PC-3 (cell line): ENCODE measurements at regions not wholly inside any gene's neighbourhood (a gene's known extent, or its start where the extent isn't known, plus 50 kb on each side); places are given as distances from the start of the nearest gene placed in this dataset.

Experiments used
- ATAC-seq: fragments of 200-7000 bp; cut with Tn5 transposase; 2 replicates; pipeline ENCODE4 v1.9.1; 2020; ENCODE audit warnings: mild to moderate bottlenecking, moderate library complexity
- BruUV-seq: library from RNA; stranded (reverse); fragments of 400-500 nt; replicated peaks from 2 replicates; lab custom pipeline; 2021; lab: Mats Ljungman, UMichigan
- CTCF ChIA-PET: fragments of 300-600 bp; sonication (Branson Sonifier 250); formaldehyde crosslinking; loops from one replicate; lab custom pipeline; 2022; ENCODE audit warnings: antibody characterized with exemption; lab: Charles Lee
- POLR2A ChIA-PET: fragments of 300-600 bp; sonication (Branson Sonifier 250); formaldehyde crosslinking; loops from one replicate; lab custom pipeline; 2022; ENCODE audit warnings: antibody characterized with exemption; ENCODE audit not compliant: unreplicated experiment; lab: Charles Lee
- DNase-seq: peaks from one replicate; pipeline ENCODE4 v3.0.0-alpha.2; 2015
- H2AFZ ChIP-seq: fragments of 300-600 bp; sonication (generic); 2 replicates; pipeline ENCODE4 v1.6.0; 2016; ENCODE audit warnings: antibody characterized with exemption, low read length
- H3F3A ChIP-seq: fragments of 300-600 bp; sonication (generic); one replicate; pipeline ENCODE4 v1.6.0; 2017; ENCODE audit warnings: antibody characterized with exemption, low read length, control low read depth, mild to moderate bottlenecking; ENCODE audit not compliant: unreplicated experiment
- H3K27ac ChIP-seq: fragments of 300-600 bp; sonication (generic); 2 replicates; pipeline ENCODE4 v1.5.1; 2016; ENCODE audit warnings: mild to moderate bottlenecking, low read length
- H3K27me3 ChIP-seq: fragments of 300-600 bp; sonication (generic); 2 replicates; pipeline ENCODE4 v1.6.1; 2016; ENCODE audit warnings: low read length, mixed read lengths
- H3K36me3 ChIP-seq: fragments of 300-600 bp; sonication (generic); 2 replicates; pipeline ENCODE4 v1.6.1; 2016; ENCODE audit warnings: low read depth, mixed run types, low read length, mixed read lengths
- H3K4me1 ChIP-seq: fragments of 300-600 bp; sonication (generic); 2 replicates; pipeline ENCODE4 v1.5.1; 2016; ENCODE audit warnings: low read length; ENCODE audit not compliant: insufficient read depth
- H3K4me2 ChIP-seq: fragments of 300-600 bp; sonication (generic); 2 replicates; pipeline ENCODE4 v1.6.0; 2016; ENCODE audit warnings: low read length
- H3K4me3 ChIP-seq: fragments of 300-600 bp; sonication (generic); 2 replicates; pipeline ENCODE4 v1.5.1; 2016; ENCODE audit warnings: mild to moderate bottlenecking, low read length, mixed read lengths
- H3K79me2 ChIP-seq: fragments of 300-600 bp; sonication (generic); 2 replicates; pipeline ENCODE4 v1.6.1; 2017; ENCODE audit warnings: low read length, mixed read lengths
- H3K9ac ChIP-seq: fragments of 300-600 bp; sonication (generic); 2 replicates; pipeline ENCODE4 v1.6.0; 2016; ENCODE audit warnings: mild to moderate bottlenecking, low read length
- H3K9me2 ChIP-seq: fragments of 300-600 bp; sonication (generic); replicated peaks from 2 replicates; pipeline ENCODE4 v1.6.1; 2016; ENCODE audit warnings: mixed run types, low read length, mixed read lengths
- H3K9me3 ChIP-seq: fragments of 300-600 bp; sonication (generic); 2 replicates; pipeline ENCODE4 v1.6.1; 2016; ENCODE audit warnings: low read length, mixed read lengths
- H4K20me1 ChIP-seq: fragments of 300-600 bp; sonication (generic); 2 replicates; pipeline ENCODE4 v1.6.1; 2016; ENCODE audit warnings: low read length, mixed read lengths
- CTCF ChIP-seq: fragments of 300-600 bp; sonication (generic); conservative IDR thresholded peaks from 2 replicates; pipeline ENCODE4 v1.5.1; 2017; ENCODE audit warnings: antibody characterized with exemption, low read depth, mild to moderate bottlenecking, low read length
- EZH2 ChIP-seq: fragments of 300-600 bp; sonication (generic); IDR thresholded peaks from one replicate; pipeline ENCODE4 v1.6.1; 2017; ENCODE audit warnings: antibody characterized with exemption, mild to moderate bottlenecking, low read length; ENCODE audit not compliant: unreplicated experiment
- EZH2phosphoT487 ChIP-seq: fragments of 300-600 bp; sonication (generic); IDR thresholded peaks from 2 replicates; pipeline ENCODE4 v1.6.1; 2018; ENCODE audit warnings: mild to moderate bottlenecking, antibody characterized with exemption, low read length, borderline replicate concordance
- intact Hi-C: fragments of 100-400 bp; cut with micrococcal nuclease; formaldehyde crosslinking; loops from 2 replicates; pipeline ENCODE4 v1.9.0; 2023

- no TSS peak for BruUV-seq
- no peak for TF ChIP-seq EZH2
- TF ChIP-seq EZH2phosphoT487: no peak
- TF ChIP-seq CTCF: no peak
- Histone ChIP-seq H3K9ac (no peak overlapping the region), H3K4me2 (no peak overlapping the region), H3K79me2 (no peaks in the 10 kb centered on the region), H3K27ac (no peak overlapping the region), H3K9me2 (no peaks in the 10 kb centered on the region), H3F3A (no peaks in the 10 kb centered on the region), H3K4me3 (no peak overlapping the region), H4K20me1 (no peaks in the 10 kb centered on the region), H3K36me3 (no peaks in the 10 kb centered on the region), H3K9me3 (no peaks in the 10 kb centered on the region), H3K4me1 (no peaks in the 10 kb centered on the region), H3K27me3 (no peaks in the 10 kb centered on the region), H2AFZ (no peak overlapping the region)
- DNase-seq (no peak), ATAC-seq (no peak)
- ChIA-PET CTCF (no interaction called here), POLR2A (no interaction called here)
- intact Hi-C loops: no loop called here
Measured at GRCh38 chr14:27063959-27064358, 466.1 kb upstream of the NOVA1 start.

- no peak for DNase-seq
- no peak for ATAC-seq
- Histone ChIP-seq H3K4me2 (no peak overlapping the region), H3K27me3 (no peaks in the 10 kb centered on the region), H3K9me2 (no peaks in the 10 kb centered on the region), H3K4me3 (no peak overlapping the region), H3K4me1 (no peaks in the 10 kb centered on the region), H3F3A (no peaks in the 10 kb centered on the region), H3K9me3 (no peaks in the 10 kb centered on the region), H2AFZ (no peak overlapping the region), H4K20me1 (no peaks in the 10 kb centered on the region), H3K27ac (no peak overlapping the region), H3K36me3 (no peaks in the 10 kb centered on the region), H3K79me2 (no peaks in the 10 kb centered on the region), H3K9ac (no peak overlapping the region)
- intact Hi-C loops: no loop called here
- CTCF ChIA-PET: no interaction called here
- POLR2A ChIA-PET: no interaction called here
- no TSS peak for BruUV-seq
- TF ChIP-seq CTCF (no peak), EZH2 (no peak), EZH2phosphoT487 (no peak)
Measured at GRCh38 chr14:27065886-27066285, 468.1 kb upstream of the NOVA1 start.

- no peaks in the 10 kb centered on the region for H3K79me2 ChIP-seq
- ChIA-PET CTCF (no interaction called here), POLR2A (no interaction called here)
- H3K27ac ChIP-seq: no peak overlapping the region
- H3K36me3 ChIP-seq: no peaks in the 10 kb centered on the region
- no peaks in the 10 kb centered on the region for H3F3A ChIP-seq
- no TSS peak for BruUV-seq
- intact Hi-C loops: no loop called here
- H3K4me3 ChIP-seq: no peak overlapping the region
- no peaks in the 10 kb centered on the region for H3K9me2 ChIP-seq
- DNase-seq (no peak), ATAC-seq (no peak)
- no peak overlapping the region for H3K4me2 ChIP-seq
- TF ChIP-seq EZH2 (no peak), CTCF (no peak), EZH2phosphoT487 (no peak)
- no peaks in the 10 kb centered on the region for H4K20me1 ChIP-seq
- H3K9me3 ChIP-seq: no peaks in the 10 kb centered on the region
- H3K9ac ChIP-seq: no peak overlapping the region
- H2AFZ ChIP-seq: no peak overlapping the region
- no peaks in the 10 kb centered on the region for H3K27me3 ChIP-seq
- no peaks in the 10 kb centered on the region for H3K4me1 ChIP-seq
Measured at GRCh38 chr14:27067961-27068360, 470.1 kb upstream of the NOVA1 start.
